ENCODE measurements at regions not wholly inside any gene's neighbourhood (a gene's known extent, or its start where the extent isn't known, plus 50 kb on each side); places are given as distances from the start of the nearest gene placed in this dataset.
"Not testable (repeated sequence)": the region's sequence is repeated elsewhere in the genome, so short reads cannot be mapped to it uniquely, and the experiment has no call there.

DNA sequence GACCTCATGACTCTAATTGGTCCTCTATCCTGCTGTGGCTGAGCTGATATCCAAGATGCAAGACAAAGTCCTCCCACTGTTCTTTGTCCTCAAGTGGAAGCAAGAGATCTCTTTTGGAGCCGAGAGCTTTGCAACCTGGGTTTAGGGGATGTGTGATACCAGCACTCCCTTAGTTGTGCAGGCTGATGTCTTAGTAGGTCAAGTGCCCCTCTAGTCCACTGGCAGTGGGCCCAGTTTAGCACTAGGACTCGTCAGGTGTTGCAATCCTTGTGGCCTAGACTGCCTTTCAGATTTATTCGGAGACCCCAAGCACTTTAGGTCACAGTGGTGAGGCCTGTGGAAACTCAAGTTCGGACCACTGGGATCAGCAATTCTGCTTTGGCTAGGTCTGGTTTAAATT is 64.0 kb downstream of the GPRASP3 start:
- no peak for DNase-seq

GRCh38 chrX:102787283-102787682 is 66.7 kb downstream of the GPRASP3 start:
- no peak for DNase-seq

- DNase-seq: no peak
Measured at GRCh38 chrX:102808336-102808735, 87.8 kb downstream of the GPRASP3 start.

GRCh38 chrX:102818269-102818668 is 97.7 kb downstream of the GPRASP3 start:
- not testable (repeated sequence) for DNase-seq

GRCh38 chrX:102832661-102833060 is 104.4 kb upstream of the RAB40AL start:
- no peak for DNase-seq

DNA sequence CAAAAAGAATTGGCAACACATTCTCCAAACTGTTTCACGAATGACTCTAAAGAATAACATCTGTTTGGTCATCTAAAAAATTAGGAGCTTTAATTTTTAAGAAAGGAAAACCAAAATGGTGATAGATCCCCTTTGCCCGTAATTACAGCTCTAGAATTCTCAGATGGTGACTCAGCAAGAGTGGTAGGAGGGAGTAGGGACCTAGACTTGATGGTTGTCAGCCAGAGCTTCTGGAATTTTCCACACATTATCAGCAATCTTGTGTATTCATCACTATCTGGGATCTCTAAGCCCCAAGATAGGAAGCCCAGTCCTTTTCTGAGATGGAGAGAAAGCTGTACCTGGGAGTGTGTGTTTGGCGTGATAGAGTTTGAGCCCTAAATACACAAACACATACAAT is 103.9 kb upstream of the RAB40AL start:
- DNase-seq: no peak

DNA sequence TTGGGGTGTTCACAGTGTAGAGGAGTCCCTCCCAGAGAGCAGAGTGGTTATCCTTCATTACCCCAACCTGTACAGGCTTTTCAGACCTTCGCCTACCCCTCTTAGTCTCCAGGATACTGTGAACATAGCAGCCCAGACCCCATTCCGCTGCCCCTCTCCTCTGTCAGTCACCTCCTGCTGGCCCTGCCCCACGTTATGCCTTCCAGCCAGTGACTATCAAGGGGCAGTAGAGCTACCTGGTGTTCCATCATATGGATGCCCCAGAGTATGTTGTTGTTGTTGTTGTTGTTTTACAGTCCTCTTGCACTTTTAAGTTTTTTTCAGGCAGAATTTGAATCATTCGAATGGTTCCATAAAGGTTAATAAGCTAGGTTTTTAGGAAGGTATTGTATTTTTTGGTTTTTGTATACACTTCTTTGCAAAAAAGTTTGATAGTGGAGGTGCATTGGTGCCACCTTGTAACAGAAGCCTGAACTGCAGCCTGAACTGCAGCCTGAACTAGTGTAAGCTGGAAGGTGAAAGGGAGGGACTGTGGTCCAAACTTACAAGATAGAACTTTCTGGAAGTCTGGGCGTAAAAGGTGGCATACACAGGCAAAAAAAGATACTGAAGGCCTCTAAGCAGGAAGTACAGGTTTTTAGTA is 101.4 kb upstream of the RAB40AL start:
- no peak for DNase-seq

GRCh38 chrX:102837847-102838246 is 99.2 kb upstream of the RAB40AL start:
- DNase-seq: no peak

GRCh38 chrX:102840871-102841705 is 96.0 kb upstream of the RAB40AL start:
- DNase-seq: no peak

- DNase-seq: no peak
Measured at GRCh38 chrX:102841706-102842003, 95.4 kb upstream of the RAB40AL start.

DNA sequence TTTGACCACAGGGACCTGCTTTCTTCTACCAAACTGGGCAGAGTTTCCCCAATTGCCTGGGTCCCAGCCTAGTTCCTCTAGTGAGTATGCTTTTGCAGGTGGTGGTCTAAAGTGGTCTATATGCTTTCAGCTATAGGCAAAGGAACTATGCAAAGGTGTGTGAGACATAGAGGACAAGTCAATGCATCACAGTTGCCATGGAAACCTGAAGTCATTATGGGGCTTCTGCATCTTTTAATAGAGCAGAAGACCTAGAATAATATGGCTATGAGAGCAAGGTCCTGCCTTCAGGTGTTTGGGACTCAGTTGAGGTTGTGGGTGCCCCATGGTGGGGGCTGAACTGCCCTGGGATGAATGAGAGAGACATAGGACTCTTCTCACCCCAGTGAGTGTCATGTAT is 92.1 kb upstream of the RAB40AL start:
- DNase-seq: no peak

GRCh38 chrX:102846544-102847236 is 90.4 kb upstream of the RAB40AL start:
- no peak for DNase-seq

GRCh38 chrX:102847362-102847761 is 89.7 kb upstream of the RAB40AL start:
- DNase-seq: no peak

GRCh38 chrX:102849396-102849795 is 87.7 kb upstream of the RAB40AL start:
- no peak for DNase-seq

DNA sequence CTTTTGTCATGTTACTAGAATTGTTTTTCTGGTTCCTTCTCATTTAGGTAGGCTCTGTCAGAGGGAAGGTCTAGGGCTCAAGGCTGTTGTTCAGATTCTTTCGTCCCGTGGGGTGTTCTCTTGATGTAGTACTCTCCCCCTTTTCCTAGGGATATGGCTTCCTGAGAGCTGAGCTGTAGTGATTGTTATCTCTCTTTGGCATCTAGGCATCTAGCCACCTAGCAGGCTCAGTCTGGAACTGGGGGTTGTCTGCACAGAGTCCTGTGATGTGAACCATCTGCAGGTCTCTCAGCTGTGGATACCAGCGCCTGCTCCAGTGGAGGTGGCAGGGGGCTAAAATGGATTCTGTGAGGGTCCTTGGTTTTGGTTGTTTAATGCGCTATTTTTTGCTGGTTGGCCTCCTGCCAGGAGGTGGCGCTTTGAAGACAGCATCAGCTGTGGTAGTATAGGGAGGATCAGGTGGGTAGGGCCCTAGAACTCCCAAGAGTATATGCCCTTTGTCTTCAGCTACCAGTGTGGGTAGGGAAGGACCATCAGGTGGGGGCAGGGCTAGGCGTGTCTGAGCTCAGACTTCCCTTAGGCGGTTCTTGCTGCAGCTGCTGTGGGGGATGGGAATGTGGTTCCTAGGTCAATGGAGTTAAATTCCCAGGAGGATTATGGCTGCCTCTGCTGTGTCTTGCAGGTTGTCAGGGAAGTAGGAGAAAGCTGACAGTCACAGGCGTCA is 78.1 kb upstream of the RAB40AL start:
- DNase-seq: not testable (repeated sequence)

DNA sequence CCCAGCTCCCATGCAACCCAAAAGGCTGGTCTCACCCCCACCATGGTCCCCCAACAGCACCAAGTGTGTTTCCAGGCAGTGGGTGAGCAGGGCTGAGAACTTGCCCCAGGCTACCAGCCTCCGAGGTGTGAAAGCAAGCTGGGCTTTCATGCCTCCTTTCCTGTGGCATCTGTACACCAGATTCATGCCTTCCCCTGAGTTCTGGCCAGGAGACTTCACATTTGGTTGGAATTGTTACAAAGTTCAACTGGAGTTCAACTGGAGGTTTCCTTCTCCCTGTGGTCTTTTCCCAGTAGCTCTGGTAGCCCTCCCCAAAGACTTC is 77.6 kb upstream of the RAB40AL start:
- no peak for DNase-seq

DNA sequence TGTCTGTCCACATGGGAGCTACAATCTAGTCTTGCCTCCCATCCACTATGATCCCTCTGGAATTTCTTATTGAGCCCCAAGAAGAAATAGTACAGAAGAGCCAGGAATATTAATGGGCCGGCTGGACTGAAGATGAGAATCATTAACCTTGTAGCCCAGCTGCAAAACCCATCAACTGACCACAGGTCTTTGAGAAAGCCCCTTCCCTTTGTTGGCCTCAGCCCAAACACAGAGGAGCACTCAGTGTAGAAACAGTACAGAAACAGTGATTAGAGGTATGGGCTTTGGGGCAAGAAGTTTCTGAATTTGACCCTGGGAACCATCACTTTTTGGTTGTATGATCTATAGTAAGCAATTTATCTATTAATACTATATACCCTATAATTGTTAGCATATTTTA is 76.8 kb upstream of the RAB40AL start:
- DNase-seq: no peak

GRCh38 chrX:102863735-102864134 is 73.3 kb upstream of the RAB40AL start:
- DNase-seq: peak; percentile 70

GRCh38 chrX:102866981-102867656 is 70.0 kb upstream of the RAB40AL start:
- DNase-seq: no peak

- DNase-seq: no peak
Measured at GRCh38 chrX:102883491-102883890, 53.6 kb upstream of the RAB40AL start.

Measured in effector CD4-positive, alpha-beta T cell (primary cell).